RWPE2 (cell line): ENCODE measurements at regions not wholly inside any gene's neighbourhood (a gene's known extent, or its start where the extent isn't known, plus 50 kb on each side); places are given as distances from the start of the nearest gene placed in this dataset.
A peak's percentile ranks its signal among the peaks of the same experiment; 100 is the strongest.

Experiments
- ATAC-seq: fragments of 200-7000 bp; cut with Tn5 transposase; 3 replicates; pipeline ENCODE4 v1.9.1; 2021; ENCODE audit warnings: low read depth
- DNase-seq: peaks from one replicate; pipeline ENCODE4 v3.0.0-alpha.2; 2020; ENCODE audit warnings: low spot score
- H3K27ac ChIP-seq: fragments of 450-650 bp; 2 replicates; pipeline ENCODE4 v1.5.1; 2017; ENCODE audit warnings: mild to moderate bottlenecking; ENCODE audit not compliant: poor library complexity, severe bottlenecking
- H3K27me3 ChIP-seq: fragments of 250-450 bp; sonication (Bioruptor Pico); 2 replicates; pipeline ENCODE4 v1.5.1; 2021; ENCODE audit warnings: mild to moderate bottlenecking, moderate library complexity; ENCODE audit not compliant: insufficient read depth, poor library complexity, severe bottlenecking
- H3K36me3 ChIP-seq: fragments of 250-450 bp; sonication (Bioruptor Pico); 2 replicates; pipeline ENCODE4 v1.5.1; 2020; ENCODE audit warnings: low read depth, mild to moderate bottlenecking, moderate library complexity
- H3K4me1 ChIP-seq: fragments of 250-450 bp; sonication (Bioruptor Pico); 2 replicates; pipeline ENCODE4 v1.5.1; 2021; ENCODE audit warnings: mild to moderate bottlenecking, moderate library complexity; ENCODE audit not compliant: insufficient read depth, poor library complexity, severe bottlenecking
- H3K4me3 ChIP-seq: fragments of 250-450 bp; sonication (Bioruptor Pico); 2 replicates; pipeline ENCODE4 v1.5.1; 2021; ENCODE audit warnings: mild to moderate bottlenecking, moderate library complexity; ENCODE audit not compliant: severe bottlenecking
- H3K9me3 ChIP-seq: fragments of 250-450 bp; sonication (Bioruptor Pico); 2 replicates; pipeline ENCODE4 v1.5.1; 2021; ENCODE audit warnings: mild to moderate bottlenecking, moderate library complexity; ENCODE audit not compliant: severe bottlenecking
- CTCF ChIP-seq: fragments of 450-650 bp; IDR thresholded peaks from one replicate; pipeline ENCODE4 v1.5.1; 2017; ENCODE audit warnings: mild to moderate bottlenecking, moderate library complexity; ENCODE audit not compliant: poor library complexity, severe bottlenecking

GRCh38 chr13:100842136-100842535 is 167.5 kb upstream of the TMTC4 start:
- Histone ChIP-seq H3K4me1 (no peaks in the 10 kb centered on the region), H3K27ac (no peak overlapping the region), H3K9me3 (no peaks in the 10 kb centered on the region), H3K27me3 (no peaks in the 10 kb centered on the region), H3K36me3 (no peaks in the 10 kb centered on the region), H3K4me3 (no peak overlapping the region)
- no peak for TF ChIP-seq CTCF
- no peak for DNase-seq
- ATAC-seq = no peak

GRCh38 chr13:100838387-100838786 is 163.8 kb upstream of the TMTC4 start:
- DNase-seq = no peak
- no peak for TF ChIP-seq CTCF
- Histone ChIP-seq H3K9me3 (no peaks in the 10 kb centered on the region), H3K4me3 (no peak overlapping the region), H3K4me1 (peaks cover 8% of the 10 kb centered on the region), H3K27me3 (no peaks in the 10 kb centered on the region), H3K36me3 (no peaks in the 10 kb centered on the region), H3K27ac (no peak overlapping the region)
- no peak for ATAC-seq

- no peak for TF ChIP-seq CTCF
- Histone ChIP-seq H3K4me1 (peaks cover 8% of the 10 kb centered on the region), H3K9me3 (no peaks in the 10 kb centered on the region), H3K27me3 (no peaks in the 10 kb centered on the region), H3K4me3 (no peak overlapping the region), H3K36me3 (no peaks in the 10 kb centered on the region), H3K27ac (no peak overlapping the region)
- DNase-seq = no peak
- ATAC-seq = no peak
These were observed 163.0 kb upstream of the TMTC4 start for GRCh38 chr13:100837631-100838030.

GRCh38 chr13:100836711-100837110 is 162.1 kb upstream of the TMTC4 start:
- DNase-seq = no peak
- ATAC-seq = no peak; the same call in 2 of the 3 replicates

More at GRCh38 chr13:100836711-100837110, 162.1 kb upstream of the TMTC4 start:
- no peaks in the 10 kb centered on the region for H3K36me3 ChIP-seq
- H3K4me3 ChIP-seq = no peak overlapping the region
- no peaks in the 10 kb centered on the region for H3K9me3 ChIP-seq
- H3K27me3 ChIP-seq = no peaks in the 10 kb centered on the region
- H3K4me1 ChIP-seq = peaks cover 8% of the 10 kb centered on the region
- peak overlapping the region; percentile 51 for H3K27ac ChIP-seq
- TF ChIP-seq CTCF = no peak
